Keratinocyte (primary cell): ENCODE measurements at regions not wholly inside any gene's neighbourhood (a gene's known extent, or its start where the extent isn't known, plus 50 kb on each side); places are given as distances from the start of the nearest gene placed in this dataset.
A peak's percentile ranks its signal among the peaks of the same experiment; 100 is the strongest.
"Not testable (repeated sequence)": the region's sequence is repeated elsewhere in the genome, so short reads cannot be mapped to it uniquely, and the experiment has no call there.

Experiments
- DNase-seq: peaks from one replicate; pipeline ENCODE4 v3.0.0-alpha.2; 2011; ENCODE audit warnings: low read depth, missing footprints, low spot score
- FAIRE-seq: peaks from 2 replicates; lab custom pipeline; 2011; peaks lifted over from hg19 to GRCh38; lab: Jason Lieb, UNC
- H2AFZ ChIP-seq: 2 replicates; pipeline ENCODE4 v1.6.0; 2012; ENCODE audit warnings: low read length, control low read depth, inconsistent platforms; ENCODE audit not compliant: control insufficient read depth
- H3K27ac ChIP-seq: 2 replicates; pipeline ENCODE4 v1.5.1; 2011; ENCODE audit warnings: low read length; ENCODE audit not compliant: control insufficient read depth, insufficient read depth
- H3K27me3 ChIP-seq: 3 replicates; pipeline ENCODE4 v1.6.0; 2011; ENCODE audit warnings: low read length; ENCODE audit not compliant: control insufficient read depth, insufficient read depth; ENCODE audit errors: extremely low read depth
- H3K36me3 ChIP-seq, 2 experiments: 2 replicates in 1 of 2; 3 replicates in 1 of 2; pipeline ENCODE4 v1.5.1; 2011; ENCODE audit warnings: low read length in 2 of 2, mild to moderate bottlenecking in 1 of 2; ENCODE audit not compliant: control insufficient read depth in 2 of 2, insufficient read depth in 2 of 2; ENCODE audit errors: extremely low read depth in 1 of 2
- H3K4me1 ChIP-seq: 3 replicates; pipeline ENCODE4 v1.5.1; 2011; ENCODE audit warnings: low read length; ENCODE audit not compliant: control insufficient read depth, insufficient read depth; ENCODE audit errors: extremely low read depth
- H3K4me2 ChIP-seq: 3 replicates; pipeline ENCODE4 v1.6.0; 2011; ENCODE audit warnings: low read depth, low read length; ENCODE audit not compliant: control insufficient read depth, insufficient read depth; ENCODE audit errors: extremely low read depth
- H3K4me3 ChIP-seq, 3 experiments: fragments of 200-600 bp in 1 of 3; sonication (generic) in 1 of 3; 2 replicates in 2 of 3; 3 replicates in 1 of 3; pipeline ENCODE4 v1.5.1; 2011 to 2016; ENCODE audit warnings: low read length in 3 of 3, mild to moderate bottlenecking in 3 of 3, control low read depth in 2 of 3, inconsistent platforms in 1 of 3, low read depth in 1 of 3, mixed read lengths in 1 of 3, mixed run types in 1 of 3, moderate library complexity in 1 of 3; ENCODE audit not compliant: control insufficient read depth in 2 of 3, insufficient read depth in 2 of 3; ENCODE audit errors: extremely low read depth in 1 of 3
- H3K79me2 ChIP-seq: 2 replicates; pipeline ENCODE4 v1.6.0; 2012; ENCODE audit warnings: low read length; ENCODE audit not compliant: control insufficient read depth, insufficient read depth
- H3K9ac ChIP-seq: 3 replicates; pipeline ENCODE4 v1.6.0; 2011; ENCODE audit warnings: low read length; ENCODE audit not compliant: control insufficient read depth, insufficient read depth; ENCODE audit errors: extremely low read depth
- H3K9me1 ChIP-seq: 3 replicates; pipeline ENCODE4 v1.6.0; 2011; ENCODE audit warnings: low read length; ENCODE audit not compliant: control insufficient read depth, insufficient read depth; ENCODE audit errors: extremely low read depth
- H3K9me3 ChIP-seq: 2 replicates; pipeline ENCODE4 v1.5.1; 2012; ENCODE audit warnings: low read depth, low read length; ENCODE audit not compliant: control insufficient read depth
- H4K20me1 ChIP-seq: 3 replicates; pipeline ENCODE4 v1.6.0; 2011; ENCODE audit warnings: low read length; ENCODE audit not compliant: control insufficient read depth, insufficient read depth; ENCODE audit errors: extremely low read depth
- EZH2 ChIP-seq: IDR thresholded peaks from one replicate; pipeline ENCODE4 v1.6.1; 2012; ENCODE audit warnings: inconsistent platforms, mild to moderate bottlenecking, low read length, moderate library complexity
- dilution Hi-C: fragments of 300-500 bp; cut with MboI; formaldehyde crosslinking; loops from one replicate; pipeline ENCODE4 v1.7.0; 2020; ENCODE audit warnings: low sequenced_read_pairs; ENCODE audit not compliant: extremely low pct_ligation_motif_present
- TF ChIP-seq, protein P1 (sequence below), 3 experiments: IDR thresholded peaks in 1 of 3; conservative IDR thresholded peaks in 1 of 3; optimal IDR thresholded peaks in 1 of 3; 2 replicates in 2 of 3; 3 replicates in 1 of 3; pipeline versions ENCODE3 to v1.5.1; 2011; ENCODE audit warnings: low read length in 3 of 3, mild to moderate bottlenecking in 3 of 3, moderate library complexity in 2 of 3, control low read depth in 1 of 3, inconsistent platforms in 1 of 3; ENCODE audit not compliant: insufficient read depth in 2 of 3; ENCODE audit errors: extremely low read depth in 1 of 3

DNA sequence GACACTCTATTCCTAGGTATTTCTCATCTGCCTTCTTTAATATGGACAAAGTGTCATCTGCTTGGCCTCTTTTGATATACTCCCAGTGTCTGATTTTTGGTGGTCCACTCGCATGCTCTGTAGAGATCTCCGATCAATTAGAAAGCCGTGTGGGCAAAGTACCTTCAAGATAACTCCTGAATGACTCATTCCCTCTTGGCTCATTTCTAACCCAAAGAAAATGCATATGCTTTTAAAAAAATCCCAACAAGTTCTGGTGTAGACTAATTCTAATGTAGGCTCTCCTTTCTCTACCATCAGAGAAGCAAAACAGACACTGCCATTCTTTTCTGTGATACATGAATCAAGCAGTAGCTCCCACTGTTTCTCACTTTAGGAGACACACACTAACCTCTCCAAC, 714.9 kb upstream of the ADGRL3 start:
- Histone ChIP-seq H3K9ac (no peak overlapping the region), H3K79me2 (no peaks in the 10 kb centered on the region), H3K27me3 (no peaks in the 10 kb centered on the region), H2AFZ (no peak overlapping the region), H3K9me3 (no peaks in the 10 kb centered on the region), H3K4me3 (no peak overlapping the region), H3K4me1 (peaks cover 2% of the 10 kb centered on the region), H4K20me1 (no peaks in the 10 kb centered on the region), H3K27ac (no peak overlapping the region), H3K4me2 (peak overlapping the region; percentile 8), H3K9me1 (no peaks in the 10 kb centered on the region), H3K36me3 (no peaks in the 10 kb centered on the region)
- no peak for TF ChIP-seq EZH2
- TF ChIP-seq, protein P1, sequence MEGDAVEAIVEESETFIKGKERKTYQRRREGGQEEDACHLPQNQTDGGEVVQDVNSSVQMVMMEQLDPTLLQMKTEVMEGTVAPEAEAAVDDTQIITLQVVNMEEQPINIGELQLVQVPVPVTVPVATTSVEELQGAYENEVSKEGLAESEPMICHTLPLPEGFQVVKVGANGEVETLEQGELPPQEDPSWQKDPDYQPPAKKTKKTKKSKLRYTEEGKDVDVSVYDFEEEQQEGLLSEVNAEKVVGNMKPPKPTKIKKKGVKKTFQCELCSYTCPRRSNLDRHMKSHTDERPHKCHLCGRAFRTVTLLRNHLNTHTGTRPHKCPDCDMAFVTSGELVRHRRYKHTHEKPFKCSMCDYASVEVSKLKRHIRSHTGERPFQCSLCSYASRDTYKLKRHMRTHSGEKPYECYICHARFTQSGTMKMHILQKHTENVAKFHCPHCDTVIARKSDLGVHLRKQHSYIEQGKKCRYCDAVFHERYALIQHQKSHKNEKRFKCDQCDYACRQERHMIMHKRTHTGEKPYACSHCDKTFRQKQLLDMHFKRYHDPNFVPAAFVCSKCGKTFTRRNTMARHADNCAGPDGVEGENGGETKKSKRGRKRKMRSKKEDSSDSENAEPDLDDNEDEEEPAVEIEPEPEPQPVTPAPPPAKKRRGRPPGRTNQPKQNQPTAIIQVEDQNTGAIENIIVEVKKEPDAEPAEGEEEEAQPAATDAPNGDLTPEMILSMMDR (optimal IDR thresholded peaks at IDR 0.05 in 1 of 3, IDR thresholded peaks at IDR 0.05 in 1 of 3, conservative IDR thresholded peaks at IDR 0.05 in 1 of 3; ENCODE audit: extremely low read depth in 1 of 3, insufficient read depth in 2 of 3, low read length in 3 of 3): no peak
- FAIRE-seq (no peak), DNase-seq (no peak)
- dilution Hi-C loops: no loop called here

DNA sequence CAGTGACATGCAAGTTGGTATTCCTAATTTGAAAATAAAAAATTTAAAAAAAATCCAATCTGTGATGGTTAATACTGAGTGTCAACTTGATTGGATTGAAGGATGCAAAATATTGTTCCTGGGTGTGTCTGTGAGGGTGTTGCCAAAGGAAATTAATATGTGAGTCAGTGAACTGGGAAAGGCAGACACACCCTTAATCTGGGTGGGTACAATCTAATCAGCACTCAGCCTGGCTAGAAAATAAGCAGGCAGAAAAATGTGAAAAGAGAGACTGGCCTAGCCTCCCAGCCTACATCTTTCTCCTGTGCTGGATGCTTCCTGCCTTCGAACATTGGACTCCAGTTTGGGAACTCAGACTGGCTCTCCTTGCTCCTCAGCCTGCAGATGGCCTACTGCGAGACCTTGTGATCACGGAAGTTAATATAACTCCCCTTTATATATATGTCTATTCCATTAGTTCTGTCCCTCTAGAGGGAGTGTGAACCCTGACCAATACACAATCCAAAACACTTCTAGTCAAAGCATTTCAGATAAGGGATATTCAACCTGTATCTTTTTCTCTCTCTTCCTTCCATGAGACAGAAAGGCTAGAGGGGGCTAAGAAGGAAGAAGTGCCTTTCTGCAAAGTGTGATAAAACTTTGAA, 712.9 kb upstream of the ADGRL3 start:
- H3K27me3 ChIP-seq, H3K9ac ChIP-seq, dilution Hi-C loops, H3K36me3 ChIP-seq, H4K20me1 ChIP-seq, FAIRE-seq, H3K9me3 ChIP-seq, H3K9me1 ChIP-seq, H2AFZ ChIP-seq, H3K4me3 ChIP-seq, H3K4me2 ChIP-seq, H3K79me2 ChIP-seq, H3K27ac ChIP-seq, H3K4me1 ChIP-seq: not testable (repeated sequence)
- peak; percentile 5 for DNase-seq

DNA sequence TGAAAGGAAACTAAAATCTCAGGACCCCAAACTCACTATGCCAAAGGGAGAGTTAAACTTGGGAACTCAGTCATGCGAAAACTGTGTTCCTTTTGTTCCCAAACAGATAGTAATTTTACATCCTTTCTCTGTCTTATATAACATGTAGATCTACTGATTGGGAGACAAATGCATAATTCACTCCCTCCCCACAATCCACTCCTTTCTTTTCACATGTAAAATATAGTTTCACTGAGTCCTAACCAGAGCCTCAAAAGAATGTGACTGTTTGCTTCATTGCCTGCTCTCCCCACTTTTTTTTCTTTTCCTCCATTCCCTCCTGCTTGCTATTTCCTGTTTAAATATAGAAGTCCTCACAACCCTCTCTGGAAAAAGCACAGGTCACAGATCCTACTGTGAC, 699.3 kb upstream of the ADGRL3 start:
- FAIRE-seq (no peak), DNase-seq (no peak)
- H3K4me2 ChIP-seq: no peak overlapping the region
- TF ChIP-seq, protein P1 (optimal IDR thresholded peaks at IDR 0.05 in 1 of 3, IDR thresholded peaks at IDR 0.05 in 1 of 3, conservative IDR thresholded peaks at IDR 0.05 in 1 of 3; ENCODE audit: extremely low read depth in 1 of 3, insufficient read depth in 2 of 3, low read length in 3 of 3): no peak
- TF ChIP-seq EZH2: no peak
- H3K36me3 ChIP-seq: no peaks in the 10 kb centered on the region
- no peak overlapping the region for H3K9ac ChIP-seq
- H3K79me2 ChIP-seq: no peaks in the 10 kb centered on the region
- no peaks in the 10 kb centered on the region for H3K9me3 ChIP-seq
- dilution Hi-C loops: no loop called here
- H3K4me3 ChIP-seq: no peak overlapping the region
- H3K27me3 ChIP-seq: no peaks in the 10 kb centered on the region
- no peaks in the 10 kb centered on the region for H4K20me1 ChIP-seq
- no peaks in the 10 kb centered on the region for H3K9me1 ChIP-seq
- no peak overlapping the region for H3K27ac ChIP-seq
- no peaks in the 10 kb centered on the region for H3K4me1 ChIP-seq
- no peak overlapping the region for H2AFZ ChIP-seq
